ENCODE measurements at regions not wholly inside any gene's neighbourhood (a gene's known extent, or its start where the extent isn't known, plus 50 kb on each side); places are given as distances from the start of the nearest gene placed in this dataset.

GRCh38 chr5:4245076-4245475, 649.4 kb downstream of the IRX1 start:
- Histone ChIP-seq H3K4me3 (no peak overlapping the region), H3K27me3 (no peaks in the 10 kb centered on the region), H3K4me1 (no peaks in the 10 kb centered on the region), H3K27ac (no peak overlapping the region), H3K9me3 (no peaks in the 10 kb centered on the region), H3K36me3 (no peaks in the 10 kb centered on the region)
- ATAC-seq = no peak
- FAIRE-seq = no peak
- no peak for TF ChIP-seq CTCF (IDR thresholded peaks at IDR 0.05)
- intact Hi-C loops (cut with DNase I) = no loop called here
- WGBS, 2 donors = 42 to 47% methylated on average over 2 of the region's 2 CpGs
- DNase-seq = no peak

GRCh38 chr5:4245511-4245910, 649.9 kb downstream of the IRX1 start:
- H3K4me1 ChIP-seq = no peaks in the 10 kb centered on the region
- no peak for FAIRE-seq
- H3K27me3 ChIP-seq = no peaks in the 10 kb centered on the region
- no peak for TF ChIP-seq CTCF (IDR thresholded peaks at IDR 0.05)
- WGBS, 2 donors = 62 to 77% methylated on average over 10 of the region's 10 CpGs
- no peaks in the 10 kb centered on the region for H3K36me3 ChIP-seq
- H3K9me3 ChIP-seq = no peaks in the 10 kb centered on the region
- intact Hi-C loops (cut with DNase I) = no loop called here
- no peak overlapping the region for H3K4me3 ChIP-seq
- ATAC-seq = no peak
- no peak for DNase-seq
- no peak overlapping the region for H3K27ac ChIP-seq

- FAIRE-seq (no peak), DNase-seq (no peak), ATAC-seq (no peak)
- H3K36me3 ChIP-seq = no peaks in the 10 kb centered on the region
- WGBS, 2 donors = 51 to 68% methylated on average over 2 of the region's 2 CpGs
- no peaks in the 10 kb centered on the region for H3K27me3 ChIP-seq
- no peaks in the 10 kb centered on the region for H3K4me1 ChIP-seq
- no peak for TF ChIP-seq CTCF (IDR thresholded peaks at IDR 0.05)
- no peak overlapping the region for H3K4me3 ChIP-seq
- no peaks in the 10 kb centered on the region for H3K9me3 ChIP-seq
- intact Hi-C loops (cut with DNase I) = no loop called here
- H3K27ac ChIP-seq = no peak overlapping the region
Measured at GRCh38 chr5:4246447-4246846, 650.8 kb downstream of the IRX1 start.

GRCh38 chr5:4250254-4250653, 654.6 kb downstream of the IRX1 start:
- intact Hi-C loops (cut with DNase I) = no loop called here
- TF ChIP-seq CTCF (IDR thresholded peaks at IDR 0.05) = no peak
- DNase-seq (no peak), ATAC-seq (no peak), FAIRE-seq (no peak)
- H3K27ac ChIP-seq = no peak overlapping the region
- no peak overlapping the region for H3K4me3 ChIP-seq
- WGBS, 2 donors = 64 to 77% methylated on average over 4 of the region's 4 CpGs
- H3K4me1 ChIP-seq = no peaks in the 10 kb centered on the region
- H3K9me3 ChIP-seq = no peaks in the 10 kb centered on the region
- H3K27me3 ChIP-seq = no peaks in the 10 kb centered on the region
- H3K36me3 ChIP-seq = no peaks in the 10 kb centered on the region

- H3K4me1 ChIP-seq = no peaks in the 10 kb centered on the region
- FAIRE-seq (no peak), DNase-seq (no peak), ATAC-seq (no peak)
- 53 to 57% methylated on average over 4 of the region's 4 CpGs for WGBS, 2 donors
- TF ChIP-seq CTCF (IDR thresholded peaks at IDR 0.05) = no peak
- no peaks in the 10 kb centered on the region for H3K27me3 ChIP-seq
- intact Hi-C loops (cut with DNase I) = no loop called here
- no peaks in the 10 kb centered on the region for H3K9me3 ChIP-seq
- no peak overlapping the region for H3K4me3 ChIP-seq
- H3K27ac ChIP-seq = no peak overlapping the region
- no peaks in the 10 kb centered on the region for H3K36me3 ChIP-seq
Measured at GRCh38 chr5:4252385-4252784, 656.8 kb downstream of the IRX1 start.

Measured in pancreas (tissue), 10 donors.